Upper lobe of left lung (tissue), 6 donors: ENCODE measurements at regions not wholly inside any gene's neighbourhood (a gene's known extent, or its start where the extent isn't known, plus 50 kb on each side); places are given as distances from the start of the nearest gene placed in this dataset.

Source experiments
- ATAC-seq, 2 donors: fragments of 200-7000 bp; cut with Tn5 transposase; one replicate each; pipeline ENCODE4 v1.9.1; 2022; ENCODE audit warnings: mild to moderate bottlenecking in 2 of 2, moderate library complexity in 2 of 2; ENCODE audit not compliant: low FRiP score in 2 of 2
- DNase-seq, 2 donors: peaks; one replicate each; pipeline ENCODE4 v3.0.0-alpha.2; 2019 to 2020
- H3K27ac ChIP-seq, 4 donors: fragments of 200-600 bp; sonication (generic); one replicate each; pipeline ENCODE4 v1.5.1; 2016 to 2019
- H3K27me3 ChIP-seq, 4 donors: fragments of 200-600 bp; sonication (generic); one replicate each; pipeline ENCODE4 v1.5.1; 2017 to 2019
- H3K36me3 ChIP-seq, 4 donors: fragments of 200-600 bp; sonication (generic); one replicate each; pipeline ENCODE4 v1.5.1; 2016 to 2019
- H3K4me1 ChIP-seq, 4 donors: fragments of 200-600 bp; sonication (generic); one replicate each; pipeline ENCODE4 v1.5.1; 2018 to 2019
- H3K4me3 ChIP-seq, 4 donors: fragments of 200-600 bp; sonication (generic); one replicate each; pipeline ENCODE4 v1.5.1; 2017 to 2019; ENCODE audit warnings: mild to moderate bottlenecking in 2 of 4, moderate library complexity in 1 of 4
- H3K9me3 ChIP-seq, 4 donors: fragments of 200-600 bp; sonication (generic); one replicate each; pipeline ENCODE4 v1.5.1; 2018 to 2019
- EP300 ChIP-seq, 4 donors: sonication (generic); formaldehyde crosslinking; IDR thresholded peaks; one replicate each; pipeline ENCODE4 v1.5.1; 2017; ENCODE audit warnings: antibody characterized with exemption in 4 of 4, control low read depth in 2 of 4
- POLR2AphosphoS5 ChIP-seq, 2 donors: sonication (generic); formaldehyde crosslinking; IDR thresholded peaks; one replicate each; pipeline ENCODE4 v1.5.1; 2017; ENCODE audit warnings: antibody characterized with exemption in 2 of 2
- WGBS, 2 donors: methylation state at CpG; one replicate each; pipeline ENCODE4 v1.1.5; 2017 to 2018; 5-methylcytosine and 5-hydroxymethylcytosine counted together
- TF ChIP-seq, protein P1 (sequence below), 6 experiments: fragments of 450-650 bp in 4 of 6; fragments of 200-600 bp in 2 of 6; sonication (generic) in 2 of 6; IDR thresholded peaks; one replicate each; pipeline ENCODE4 v1.5.1; 2016 to 2019; ENCODE audit warnings: antibody characterized with exemption in 6 of 6
- donor health status: DM: no; HTN: no; CAD: no; lungs with moderate emphysema.
- donor health status: DM: no; HTN: yes; CAD: no; lungs with severe emphysema.

DNA sequence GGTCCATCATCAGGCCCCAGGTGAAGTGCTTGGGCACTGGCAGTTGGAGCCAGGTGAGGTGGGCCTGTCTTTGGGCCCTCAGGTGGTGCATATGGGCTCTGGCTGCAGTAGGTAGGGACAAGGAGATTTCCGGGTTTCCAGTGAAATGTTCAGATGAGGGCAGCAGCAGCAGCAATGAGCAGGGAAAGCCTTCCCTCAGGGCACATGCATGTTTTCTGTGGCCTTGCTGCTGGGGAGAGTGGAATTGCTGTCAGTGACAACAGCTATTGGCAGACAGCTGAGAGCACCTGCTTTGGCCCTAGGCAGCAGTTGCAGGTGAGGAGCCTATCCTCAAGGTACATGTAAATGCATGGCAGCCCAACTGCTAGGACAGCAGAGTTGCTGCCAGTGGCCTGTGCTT lies 58.9 kb upstream of the QRFPR start:
- TF ChIP-seq EP300 (IDR thresholded peaks at IDR 0.05) (no peak), POLR2AphosphoS5 (IDR thresholded peaks at IDR 0.05) (no peak)
- TF ChIP-seq, protein P1, sequence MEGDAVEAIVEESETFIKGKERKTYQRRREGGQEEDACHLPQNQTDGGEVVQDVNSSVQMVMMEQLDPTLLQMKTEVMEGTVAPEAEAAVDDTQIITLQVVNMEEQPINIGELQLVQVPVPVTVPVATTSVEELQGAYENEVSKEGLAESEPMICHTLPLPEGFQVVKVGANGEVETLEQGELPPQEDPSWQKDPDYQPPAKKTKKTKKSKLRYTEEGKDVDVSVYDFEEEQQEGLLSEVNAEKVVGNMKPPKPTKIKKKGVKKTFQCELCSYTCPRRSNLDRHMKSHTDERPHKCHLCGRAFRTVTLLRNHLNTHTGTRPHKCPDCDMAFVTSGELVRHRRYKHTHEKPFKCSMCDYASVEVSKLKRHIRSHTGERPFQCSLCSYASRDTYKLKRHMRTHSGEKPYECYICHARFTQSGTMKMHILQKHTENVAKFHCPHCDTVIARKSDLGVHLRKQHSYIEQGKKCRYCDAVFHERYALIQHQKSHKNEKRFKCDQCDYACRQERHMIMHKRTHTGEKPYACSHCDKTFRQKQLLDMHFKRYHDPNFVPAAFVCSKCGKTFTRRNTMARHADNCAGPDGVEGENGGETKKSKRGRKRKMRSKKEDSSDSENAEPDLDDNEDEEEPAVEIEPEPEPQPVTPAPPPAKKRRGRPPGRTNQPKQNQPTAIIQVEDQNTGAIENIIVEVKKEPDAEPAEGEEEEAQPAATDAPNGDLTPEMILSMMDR (IDR thresholded peaks at IDR 0.05): no peak
- Histone ChIP-seq H3K4me3 (no peak overlapping the region), H3K27me3 (no peaks in the 10 kb centered on the region), H3K9me3 (peaks cover 4 to 9% (median 5%) of the 10 kb centered on the region in 4 donors), H3K4me1 (no peaks in the 10 kb centered on the region), H3K36me3 (no peaks in the 10 kb centered on the region), H3K27ac (no peak overlapping the region)
- 83% methylated on average over 1 of the region's 1 CpG; no CpG with 5 or more reads in 1 of the 2 donors for WGBS, 2 donors
- DNase-seq (no peak), ATAC-seq (no peak)
